HEK293 (cell line): ENCODE measurements at regions not wholly inside any gene's neighbourhood (a gene's known extent, or its start where the extent isn't known, plus 50 kb on each side); places are given as distances from the start of the nearest gene placed in this dataset.
A peak's percentile ranks its signal among the peaks of the same experiment; 100 is the strongest.

ENCODE experiments used
- CTCF ChIA-PET: fragments of 350-600 bp; formaldehyde crosslinking; extraction: SDS; loops from one replicate; lab custom pipeline; 2021; ENCODE audit warnings: antibody characterized with exemption; lab: Yijun Ruan, JAX
- POLR2A ChIA-PET: fragments of 300-600 bp; formaldehyde crosslinking; extraction: SDS; loops from one replicate; lab custom pipeline; 2020; ENCODE audit warnings: antibody characterized with exemption, inconsistent platforms; lab: Yijun Ruan, JAX
- H3K27ac ChIP-seq: fragments of 200-500 bp; sonication (Bioruptor generic); 2 replicates; pipeline ENCODE4 v1.5.1; 2014; ENCODE audit warnings: low read depth, low read length, control low read depth, inconsistent platforms; ENCODE audit errors: extremely low read depth
- H3K36me3 ChIP-seq, 2 experiments: fragments of 200-500 bp in 1 of 2; sonication (Bioruptor generic) in 1 of 2; 1 replicate in 1 of 2; 2 replicates in 1 of 2; pipeline ENCODE4 v1.5.1; 2014 to 2017; ENCODE audit warnings: inconsistent platforms in 2 of 2, low read length in 2 of 2; ENCODE audit not compliant: control insufficient read depth in 2 of 2, insufficient read depth in 1 of 2
- H3K4me1 ChIP-seq: fragments of 200-500 bp; sonication (Bioruptor generic); 2 replicates; pipeline ENCODE4 v1.5.1; 2014; ENCODE audit warnings: mild to moderate bottlenecking, low read length, inconsistent platforms; ENCODE audit not compliant: control insufficient read depth, insufficient read depth
- H3K4me3 ChIP-seq: 2 replicates; pipeline ENCODE4 v1.5.1; 2011; ENCODE audit warnings: low read depth, mild to moderate bottlenecking, control low read depth, low read length, moderate library complexity
- H3K9me3 ChIP-seq: fragments of 200-500 bp; sonication (Bioruptor generic); 2 replicates; pipeline ENCODE4 v1.5.1; 2014; ENCODE audit warnings: low read depth, low read length, inconsistent platforms; ENCODE audit not compliant: control insufficient read depth, insufficient read depth
- GLIS2 ChIP-seq: fragments of 450-650 bp; formaldehyde crosslinking; IDR thresholded peaks from 2 replicates; pipeline ENCODE4 v1.5.1; 2016; ENCODE audit warnings: missing biosample characterization, missing genetic modification characterization
- KLF1 ChIP-seq: fragments of 450-650 bp; formaldehyde crosslinking; IDR thresholded peaks from 2 replicates; pipeline ENCODE4 v1.5.1; 2016; ENCODE audit warnings: missing biosample characterization, missing genetic modification characterization
- KLF9 ChIP-seq: fragments of 450-650 bp; formaldehyde crosslinking; IDR thresholded peaks from 2 replicates; pipeline ENCODE4 v1.5.1; 2016; ENCODE audit warnings: missing biosample characterization, missing genetic modification characterization, low read depth
- OSR2 ChIP-seq: fragments of 450-650 bp; formaldehyde crosslinking; IDR thresholded peaks from 2 replicates; pipeline ENCODE4 v1.5.1; 2016; ENCODE audit warnings: missing biosample characterization, missing genetic modification characterization
- PRDM1 ChIP-seq: fragments of 450-650 bp; formaldehyde crosslinking; IDR thresholded peaks from 2 replicates; pipeline ENCODE4; 2016; ENCODE audit warnings: missing biosample characterization, missing genetic modification characterization
- RBAK ChIP-seq: fragments of 450-650 bp; formaldehyde crosslinking; IDR thresholded peaks from 2 replicates; pipeline ENCODE4 v1.5.1; 2016; ENCODE audit warnings: missing biosample characterization, missing genetic modification characterization
- YY1 ChIP-seq: fragments of 450-650 bp; formaldehyde crosslinking; IDR thresholded peaks from 2 replicates; pipeline ENCODE4 v1.5.1; 2018; ENCODE audit warnings: missing biosample characterization, missing genetic modification characterization
- ZBTB20 ChIP-seq: fragments of 450-650 bp; formaldehyde crosslinking; IDR thresholded peaks from 2 replicates; pipeline ENCODE4 v1.5.1; 2016; ENCODE audit warnings: missing biosample characterization, missing genetic modification characterization
- ZBTB49 ChIP-seq: fragments of 450-650 bp; formaldehyde crosslinking; IDR thresholded peaks from 2 replicates; pipeline ENCODE4 v1.5.1; 2016; ENCODE audit warnings: missing biosample characterization, missing genetic modification characterization, low read depth
- ZNF239 ChIP-seq: fragments of 450-650 bp; formaldehyde crosslinking; IDR thresholded peaks from 2 replicates; pipeline ENCODE4 v1.5.1; 2016; ENCODE audit warnings: missing biosample characterization, missing genetic modification characterization
- ZNF354C ChIP-seq: fragments of 450-650 bp; formaldehyde crosslinking; IDR thresholded peaks from 2 replicates; pipeline ENCODE4 v1.5.1; 2016; ENCODE audit warnings: missing biosample characterization, missing genetic modification characterization, low read depth, borderline replicate concordance
- ZNF423 ChIP-seq: fragments of 450-650 bp; formaldehyde crosslinking; IDR thresholded peaks from 2 replicates; pipeline ENCODE4 v1.5.1; 2016; ENCODE audit warnings: missing biosample characterization, missing genetic modification characterization
- ZNF426 ChIP-seq: fragments of 450-650 bp; formaldehyde crosslinking; IDR thresholded peaks from 2 replicates; pipeline ENCODE4 v1.5.1; 2017; ENCODE audit warnings: missing biosample characterization, missing genetic modification characterization, mild to moderate bottlenecking, inconsistent platforms, moderate library complexity
- ZNF48 ChIP-seq: fragments of 450-650 bp; formaldehyde crosslinking; IDR thresholded peaks from 2 replicates; pipeline ENCODE4 v1.5.1; 2016; ENCODE audit warnings: missing biosample characterization, missing genetic modification characterization
- ZNF530 ChIP-seq: fragments of 450-650 bp; formaldehyde crosslinking; IDR thresholded peaks from 2 replicates; pipeline ENCODE4 v1.5.1; 2016; ENCODE audit warnings: low read depth, missing biosample characterization, missing genetic modification characterization
- ZNF596 ChIP-seq: fragments of 450-650 bp; IDR thresholded peaks from 2 replicates; pipeline ENCODE4 v1.5.0; 2018; ENCODE audit warnings: missing biosample characterization, mild to moderate bottlenecking, missing genetic modification characterization, moderate library complexity
- ZNF621 ChIP-seq: fragments of 450-650 bp; formaldehyde crosslinking; IDR thresholded peaks from 2 replicates; pipeline ENCODE4 v1.5.1; 2017; ENCODE audit warnings: missing biosample characterization, missing genetic modification characterization
- ZNF623 ChIP-seq: fragments of 450-650 bp; formaldehyde crosslinking; IDR thresholded peaks from 2 replicates; pipeline ENCODE4 v1.5.1; 2016; ENCODE audit warnings: missing biosample characterization, missing genetic modification characterization
- ZNF629 ChIP-seq: fragments of 450-650 bp; formaldehyde crosslinking; IDR thresholded peaks from 2 replicates; pipeline ENCODE4 v1.5.1; 2017; ENCODE audit warnings: missing biosample characterization, missing genetic modification characterization
- ZNF639 ChIP-seq: fragments of 450-650 bp; formaldehyde crosslinking; IDR thresholded peaks from 2 replicates; pipeline ENCODE4 v1.5.1; 2016; ENCODE audit warnings: missing biosample characterization, missing genetic modification characterization
- ZNF76 ChIP-seq: fragments of 450-650 bp; formaldehyde crosslinking; IDR thresholded peaks from 2 replicates; pipeline ENCODE4; 2016; ENCODE audit warnings: low read depth, missing biosample characterization, missing genetic modification characterization, borderline replicate concordance
- ZNF785 ChIP-seq: fragments of 450-650 bp; formaldehyde crosslinking; IDR thresholded peaks from 2 replicates; pipeline ENCODE4 v1.5.1; 2016; ENCODE audit warnings: missing biosample characterization, missing genetic modification characterization
- ZXDB ChIP-seq: fragments of 450-650 bp; formaldehyde crosslinking; IDR thresholded peaks from 2 replicates; pipeline ENCODE4 v1.5.1; 2016; ENCODE audit warnings: missing biosample characterization, missing genetic modification characterization
- TF ChIP-seq, protein P1 (sequence below): fragments of 450-650 bp; formaldehyde crosslinking; IDR thresholded peaks from 2 replicates; pipeline ENCODE4 v1.5.1; 2016; ENCODE audit warnings: missing biosample characterization, missing genetic modification characterization
- TF ChIP-seq, protein P2 (sequence below): fragments of 450-650 bp; formaldehyde crosslinking; IDR thresholded peaks from 2 replicates; pipeline ENCODE4 v1.5.1; 2017; ENCODE audit warnings: missing biosample characterization, missing genetic modification characterization

DNA sequence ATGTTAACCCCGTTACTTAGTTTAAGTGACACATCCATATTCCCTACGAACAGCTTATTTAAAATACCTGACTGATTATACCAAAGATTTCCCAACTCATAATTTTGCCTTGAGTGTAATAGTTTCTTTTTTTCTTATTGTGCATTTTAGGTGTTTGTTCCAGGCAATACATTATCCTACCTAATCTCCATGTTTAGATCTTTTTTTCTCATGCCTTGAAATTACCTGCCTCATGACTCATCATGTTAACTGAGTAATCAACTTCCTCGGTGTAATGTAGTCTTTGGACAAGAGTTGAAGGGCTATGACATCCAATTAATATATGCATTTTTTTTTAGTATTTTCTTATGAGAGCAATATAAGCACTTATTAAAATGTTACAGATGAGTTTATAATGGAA lies 228.7 kb upstream of the ANKRD50 start:
- Histone ChIP-seq H3K4me3 (no peak overlapping the region), H3K27ac (no peak overlapping the region), H3K9me3 (no peaks in the 10 kb centered on the region), H3K36me3 (no peaks in the 10 kb centered on the region)
- POLR2A ChIA-PET: no interaction called here
- CTCF ChIA-PET: no interaction called here
- TF ChIP-seq, protein P1, sequence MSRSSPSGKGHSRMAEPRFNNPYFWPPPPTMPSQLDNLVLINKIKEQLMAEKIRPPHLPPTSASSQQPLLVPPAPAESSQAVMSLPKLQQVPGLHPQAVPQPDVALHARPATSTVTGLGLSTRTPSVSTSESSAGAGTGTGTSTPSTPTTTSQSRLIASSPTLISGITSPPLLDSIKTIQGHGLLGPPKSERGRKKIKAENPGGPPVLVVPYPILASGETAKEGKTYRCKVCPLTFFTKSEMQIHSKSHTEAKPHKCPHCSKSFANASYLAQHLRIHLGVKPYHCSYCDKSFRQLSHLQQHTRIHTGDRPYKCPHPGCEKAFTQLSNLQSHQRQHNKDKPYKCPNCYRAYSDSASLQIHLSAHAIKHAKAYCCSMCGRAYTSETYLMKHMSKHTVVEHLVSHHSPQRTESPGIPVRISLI (tag by site-specific recombination): 0 out of 2 replicates have a peak, but pooled peaks have one; percentile 21
- TF ChIP-seq ZBTB49: no peak
- TF ChIP-seq, all 188 proteins: peak for 1
- peaks cover 2% of the 10 kb centered on the region; the same call in 1 of the 2 replicates for H3K4me1 ChIP-seq

DNA sequence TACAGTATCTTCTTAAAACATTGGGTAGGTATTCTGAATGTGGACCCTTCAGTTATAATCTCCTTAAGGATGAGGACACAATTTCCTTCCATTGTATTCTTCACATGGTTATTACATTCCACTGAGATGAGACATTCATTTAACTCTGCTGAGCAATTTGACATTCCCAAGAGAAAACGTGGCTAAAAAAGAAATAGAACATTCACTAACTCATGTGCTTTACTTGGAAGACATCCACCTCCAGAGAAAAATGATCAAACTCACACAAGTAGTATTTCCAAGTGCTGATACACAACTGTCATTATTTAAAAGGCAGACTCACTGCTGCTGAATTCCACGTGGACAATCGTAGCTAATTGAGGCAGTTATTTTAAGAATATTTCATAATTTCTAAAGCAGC lies 227.9 kb upstream of the ANKRD50 start:
- peaks cover 2% of the 10 kb centered on the region for H3K4me1 ChIP-seq
- POLR2A ChIA-PET: no interaction called here
- H3K27ac ChIP-seq: no peak overlapping the region

DNA sequence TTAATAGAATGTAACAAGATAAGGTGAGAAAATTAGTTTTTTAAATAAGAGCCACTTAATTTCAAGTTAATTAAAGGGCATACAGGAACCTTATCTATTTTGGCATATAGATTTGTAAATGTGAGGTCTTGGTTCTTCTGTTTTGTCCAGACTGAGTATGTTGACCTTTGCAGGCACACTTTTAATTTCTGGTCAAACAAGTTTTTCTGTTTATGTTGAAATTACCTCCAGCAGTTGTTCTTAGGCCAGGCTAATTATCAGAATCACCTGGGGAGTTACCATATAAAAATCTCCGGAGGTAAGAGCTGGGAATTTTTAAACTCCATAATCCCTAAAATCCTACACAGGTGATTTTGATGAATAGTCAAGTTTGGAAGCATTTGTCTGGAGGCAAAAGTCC lies 227.4 kb upstream of the ANKRD50 start:
- CTCF ChIA-PET: no interaction called here
- POLR2A ChIA-PET: no interaction called here
- no peaks in the 10 kb centered on the region for H3K9me3 ChIP-seq
- no peak overlapping the region for H3K27ac ChIP-seq
- H3K36me3 ChIP-seq: no peaks in the 10 kb centered on the region
- H3K4me3 ChIP-seq: no peak overlapping the region
- no peak for TF ChIP-seq YY1 (tag by site-specific recombination)
- TF ChIP-seq ZNF426 (tag by site-specific recombination): no peak
- H3K4me1 ChIP-seq: peaks cover 2% of the 10 kb centered on the region

More for the DNA sequence above, 227.9 kb upstream of the ANKRD50 start:
- CTCF ChIA-PET: no interaction called here
- no peaks in the 10 kb centered on the region for H3K36me3 ChIP-seq
- H3K9me3 ChIP-seq: no peaks in the 10 kb centered on the region
- no peak overlapping the region for H3K4me3 ChIP-seq
- TF ChIP-seq ZNF423 (tag by site-specific recombination) (no peak), ZNF629 (0 out of 2 replicates have a peak, but pooled peaks have one; percentile 33), KLF9 (tag by site-specific recombination) (no peak), KLF1 (tag by site-specific recombination) (no peak), PRDM1 (tag by site-specific recombination) (peak; percentile 51), ZNF530 (tag by site-specific recombination) (no peak)
- TF ChIP-seq, protein P2, sequence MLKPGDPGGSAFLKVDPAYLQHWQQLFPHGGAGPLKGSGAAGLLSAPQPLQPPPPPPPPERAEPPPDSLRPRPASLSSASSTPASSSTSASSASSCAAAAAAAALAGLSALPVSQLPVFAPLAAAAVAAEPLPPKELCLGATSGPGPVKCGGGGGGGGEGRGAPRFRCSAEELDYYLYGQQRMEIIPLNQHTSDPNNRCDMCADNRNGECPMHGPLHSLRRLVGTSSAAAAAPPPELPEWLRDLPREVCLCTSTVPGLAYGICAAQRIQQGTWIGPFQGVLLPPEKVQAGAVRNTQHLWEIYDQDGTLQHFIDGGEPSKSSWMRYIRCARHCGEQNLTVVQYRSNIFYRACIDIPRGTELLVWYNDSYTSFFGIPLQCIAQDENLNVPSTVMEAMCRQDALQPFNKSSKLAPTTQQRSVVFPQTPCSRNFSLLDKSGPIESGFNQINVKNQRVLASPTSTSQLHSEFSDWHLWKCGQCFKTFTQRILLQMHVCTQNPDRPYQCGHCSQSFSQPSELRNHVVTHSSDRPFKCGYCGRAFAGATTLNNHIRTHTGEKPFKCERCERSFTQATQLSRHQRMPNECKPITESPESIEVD: peak; percentile 30; the same call in 1 of the 2 replicates

GRCh38 chr4:124938836-124939235 lies 226.3 kb upstream of the ANKRD50 start:
- no peak for TF ChIP-seq OSR2 (tag by site-specific recombination)
- no peak for TF ChIP-seq GLIS2 (tag by site-specific recombination)
- no peak for TF ChIP-seq ZNF785 (tag by site-specific recombination)
- no peak for TF ChIP-seq ZNF76 (tag by site-specific recombination)
- no peak for TF ChIP-seq ZNF623 (tag by site-specific recombination)
- TF ChIP-seq ZNF621 (tag by site-specific recombination): no peak
- no peak for TF ChIP-seq ZNF239
- TF ChIP-seq ZNF354C: no peak
- no peak for TF ChIP-seq ZBTB20
- TF ChIP-seq ZXDB (tag by site-specific recombination): no peak
- no peak for TF ChIP-seq RBAK (tag by site-specific recombination)
- TF ChIP-seq ZNF48 (tag by site-specific recombination): no peak
- no peak for TF ChIP-seq ZNF596 (tag by site-specific recombination)
- TF ChIP-seq ZNF639 (tag by site-specific recombination): no peak
- H3K27ac ChIP-seq: no peak overlapping the region
- no peak overlapping the region for H3K4me3 ChIP-seq
- peaks cover 2% of the 10 kb centered on the region for H3K4me1 ChIP-seq
- no peaks in the 10 kb centered on the region for H3K9me3 ChIP-seq
- CTCF ChIA-PET: no interaction called here
- no peaks in the 10 kb centered on the region for H3K36me3 ChIP-seq
- POLR2A ChIA-PET: no interaction called here
